KMS-11 (cell line): ENCODE measurements at regions not wholly inside any gene's neighbourhood (a gene's known extent, or its start where the extent isn't known, plus 50 kb on each side); places are given as distances from the start of the nearest gene placed in this dataset.

Experiments
- H2AFZ ChIP-seq: fragments of 200-600 bp; sonication (generic); 2 replicates; pipeline ENCODE4 v1.6.1; 2016; ENCODE audit warnings: antibody characterized with exemption, mixed run types, low read depth
- H3K27ac ChIP-seq: fragments of 200-600 bp; sonication (generic); 2 replicates; pipeline ENCODE4 v1.6.1; 2016; ENCODE audit warnings: mild to moderate bottlenecking, mixed run types
- H3K27me3 ChIP-seq: fragments of 200-600 bp; sonication (generic); 2 replicates; pipeline ENCODE4 v1.6.1; 2017; ENCODE audit warnings: mild to moderate bottlenecking, low read depth, mixed run types, moderate library complexity; ENCODE audit not compliant: insufficient read depth
- H3K36me3 ChIP-seq: fragments of 200-600 bp; sonication (generic); 2 replicates; pipeline ENCODE4 v1.6.1; 2017; ENCODE audit warnings: mild to moderate bottlenecking, mixed run types; ENCODE audit not compliant: insufficient read depth
- H3K4me1 ChIP-seq: fragments of 200-600 bp; sonication (generic); 2 replicates; pipeline ENCODE4 v1.6.1; 2016; ENCODE audit warnings: mild to moderate bottlenecking, low read depth, mixed run types; ENCODE audit not compliant: poor library complexity, severe bottlenecking
- H3K4me2 ChIP-seq: fragments of 200-600 bp; sonication (generic); 2 replicates; pipeline ENCODE4 v1.7.0; 2016; ENCODE audit warnings: mild to moderate bottlenecking, mixed run types
- H3K4me3 ChIP-seq: fragments of 200-600 bp; sonication (generic); IDR thresholded peaks from 2 replicates; pipeline ENCODE4 v1.6.1; 2017; ENCODE audit warnings: low read depth, low read length, mixed read lengths; ENCODE audit not compliant: insufficient read depth
- H3K79me2 ChIP-seq: fragments of 200-600 bp; sonication (generic); 2 replicates; pipeline ENCODE4 v1.6.1; 2016; ENCODE audit warnings: low read depth, mixed run types; ENCODE audit not compliant: insufficient read depth
- H3K9ac ChIP-seq: fragments of 200-600 bp; sonication (generic); 2 replicates; pipeline ENCODE4 v1.6.1; 2016; ENCODE audit warnings: mild to moderate bottlenecking, mixed run types
- H4K20me1 ChIP-seq: fragments of 200-600 bp; sonication (generic); 2 replicates; pipeline ENCODE4 v1.6.1; 2016; ENCODE audit warnings: mild to moderate bottlenecking, mixed run types; ENCODE audit not compliant: insufficient read depth
- TF ChIP-seq, protein P1 (sequence below): fragments of 200-600 bp; sonication (generic); conservative IDR thresholded peaks from 2 replicates; pipeline ENCODE4 v1.6.1; 2017; ENCODE audit warnings: low read depth, mild to moderate bottlenecking, antibody characterized with exemption, low read length, moderate library complexity, mixed read lengths

DNA sequence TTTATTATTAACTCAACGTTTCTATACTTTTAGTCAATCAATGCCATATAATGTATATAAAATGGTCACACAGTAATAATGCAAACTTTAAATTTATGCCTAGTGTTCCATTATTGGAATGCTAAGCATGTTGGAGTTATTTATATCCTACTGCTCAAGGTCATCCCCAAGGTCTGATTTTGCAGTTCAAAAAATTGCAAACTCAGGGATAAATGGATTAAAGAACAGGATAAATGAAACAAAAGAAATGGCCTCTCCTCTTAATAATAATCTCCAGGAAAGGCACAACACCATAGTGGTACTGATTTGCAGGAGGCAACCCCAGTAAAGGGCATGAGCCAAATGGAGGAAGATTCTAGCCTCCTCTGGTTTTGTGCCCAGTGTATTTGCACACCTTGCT is 436.4 kb downstream of the EPHA4 start:
- no peak overlapping the region for H3K4me3 ChIP-seq
- no peak overlapping the region for H3K4me2 ChIP-seq
- no peak overlapping the region for H2AFZ ChIP-seq
- H3K9ac ChIP-seq, result no peak overlapping the region
- no peaks in the 10 kb centered on the region for H3K79me2 ChIP-seq
- H3K36me3 ChIP-seq, result no peaks in the 10 kb centered on the region
- no peak overlapping the region for H3K27ac ChIP-seq
- no peaks in the 10 kb centered on the region for H3K4me1 ChIP-seq
- H3K27me3 ChIP-seq, result no peaks in the 10 kb centered on the region
- H4K20me1 ChIP-seq, result no peaks in the 10 kb centered on the region
- TF ChIP-seq, protein P1, sequence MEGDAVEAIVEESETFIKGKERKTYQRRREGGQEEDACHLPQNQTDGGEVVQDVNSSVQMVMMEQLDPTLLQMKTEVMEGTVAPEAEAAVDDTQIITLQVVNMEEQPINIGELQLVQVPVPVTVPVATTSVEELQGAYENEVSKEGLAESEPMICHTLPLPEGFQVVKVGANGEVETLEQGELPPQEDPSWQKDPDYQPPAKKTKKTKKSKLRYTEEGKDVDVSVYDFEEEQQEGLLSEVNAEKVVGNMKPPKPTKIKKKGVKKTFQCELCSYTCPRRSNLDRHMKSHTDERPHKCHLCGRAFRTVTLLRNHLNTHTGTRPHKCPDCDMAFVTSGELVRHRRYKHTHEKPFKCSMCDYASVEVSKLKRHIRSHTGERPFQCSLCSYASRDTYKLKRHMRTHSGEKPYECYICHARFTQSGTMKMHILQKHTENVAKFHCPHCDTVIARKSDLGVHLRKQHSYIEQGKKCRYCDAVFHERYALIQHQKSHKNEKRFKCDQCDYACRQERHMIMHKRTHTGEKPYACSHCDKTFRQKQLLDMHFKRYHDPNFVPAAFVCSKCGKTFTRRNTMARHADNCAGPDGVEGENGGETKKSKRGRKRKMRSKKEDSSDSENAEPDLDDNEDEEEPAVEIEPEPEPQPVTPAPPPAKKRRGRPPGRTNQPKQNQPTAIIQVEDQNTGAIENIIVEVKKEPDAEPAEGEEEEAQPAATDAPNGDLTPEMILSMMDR, result no peak

DNA sequence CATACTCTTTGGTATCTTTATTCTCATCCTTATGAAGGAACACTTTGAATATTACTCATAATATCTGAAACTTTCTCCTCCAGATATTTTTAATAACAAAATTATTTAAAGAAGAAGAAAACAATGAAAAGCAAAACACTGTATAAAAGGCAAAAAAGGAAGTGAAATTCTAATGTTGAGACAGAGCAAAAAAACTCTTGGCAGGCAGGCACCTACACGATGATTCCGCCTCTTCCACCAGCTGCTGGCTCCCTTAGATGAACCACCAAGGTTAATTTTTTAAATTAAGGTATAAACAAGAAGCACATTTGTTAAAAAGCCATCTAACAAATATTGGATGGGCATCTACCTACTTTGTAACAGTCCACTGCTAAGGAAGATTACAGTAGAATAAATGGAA is 434.7 kb downstream of the EPHA4 start:
- H3K4me3 ChIP-seq, result no peak overlapping the region
- H3K27ac ChIP-seq, result no peak overlapping the region
- TF ChIP-seq, protein P1, result no peak
- no peaks in the 10 kb centered on the region for H3K36me3 ChIP-seq
- no peak overlapping the region for H3K9ac ChIP-seq
- no peaks in the 10 kb centered on the region for H3K27me3 ChIP-seq
- no peaks in the 10 kb centered on the region for H3K79me2 ChIP-seq
- H3K4me2 ChIP-seq, result no peak overlapping the region
- H2AFZ ChIP-seq, result no peak overlapping the region
- H3K4me1 ChIP-seq, result no peaks in the 10 kb centered on the region
- no peaks in the 10 kb centered on the region for H4K20me1 ChIP-seq

DNA sequence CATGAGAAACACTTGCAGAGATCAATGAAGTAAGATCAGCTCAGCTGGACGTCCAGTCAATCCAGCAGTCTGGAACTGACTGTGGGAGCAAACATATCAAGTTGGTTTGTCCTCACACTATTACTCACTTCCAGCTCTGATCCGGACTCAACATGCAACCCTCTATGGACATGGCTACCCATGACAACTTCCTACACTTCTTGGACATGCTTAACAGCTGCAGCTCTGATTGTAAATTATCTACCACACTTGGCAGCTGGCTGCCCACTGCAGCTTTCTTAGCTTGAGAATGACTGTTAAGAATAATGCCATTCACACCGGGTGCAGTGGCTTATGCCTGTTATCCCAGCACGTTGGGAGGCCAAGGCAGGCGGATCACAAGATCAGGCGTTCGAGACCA is 429.8 kb downstream of the EPHA4 start:
- Histone ChIP-seq H3K27ac (no peak overlapping the region), H3K4me2 (no peak overlapping the region), H3K4me1 (no peaks in the 10 kb centered on the region), H3K4me3 (no peak overlapping the region), H4K20me1 (no peaks in the 10 kb centered on the region), H3K27me3 (no peaks in the 10 kb centered on the region), H3K79me2 (no peaks in the 10 kb centered on the region), H2AFZ (no peak overlapping the region), H3K36me3 (no peaks in the 10 kb centered on the region), H3K9ac (no peak overlapping the region)
- TF ChIP-seq, protein P1, result no peak

DNA sequence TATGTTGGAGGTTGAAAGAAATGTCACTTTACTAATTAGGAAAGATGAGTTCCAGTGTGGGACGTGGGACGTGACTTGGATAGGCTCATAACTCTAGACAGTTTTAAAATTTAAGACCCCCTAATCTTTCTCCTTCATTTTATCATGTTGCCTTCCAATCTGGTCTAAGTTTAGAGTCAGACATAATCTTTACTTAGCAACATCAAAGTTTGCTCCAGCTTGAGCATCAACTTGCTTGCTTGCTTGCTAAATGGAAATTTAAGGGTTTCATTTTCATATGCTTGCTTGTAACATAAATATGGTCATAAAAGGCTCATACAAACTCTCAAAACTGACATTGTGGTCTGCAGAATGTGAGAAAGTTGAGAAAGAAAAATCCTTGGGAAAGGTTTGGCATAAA is 428.9 kb downstream of the EPHA4 start:
- Histone ChIP-seq H3K79me2 (no peaks in the 10 kb centered on the region), H3K27me3 (no peaks in the 10 kb centered on the region), H3K9ac (no peak overlapping the region), H3K36me3 (no peaks in the 10 kb centered on the region), H3K4me1 (no peaks in the 10 kb centered on the region), H3K27ac (no peak overlapping the region), H3K4me2 (no peak overlapping the region), H4K20me1 (no peaks in the 10 kb centered on the region), H2AFZ (no peak overlapping the region), H3K4me3 (no peak overlapping the region)
- TF ChIP-seq, protein P1, result no peak

DNA sequence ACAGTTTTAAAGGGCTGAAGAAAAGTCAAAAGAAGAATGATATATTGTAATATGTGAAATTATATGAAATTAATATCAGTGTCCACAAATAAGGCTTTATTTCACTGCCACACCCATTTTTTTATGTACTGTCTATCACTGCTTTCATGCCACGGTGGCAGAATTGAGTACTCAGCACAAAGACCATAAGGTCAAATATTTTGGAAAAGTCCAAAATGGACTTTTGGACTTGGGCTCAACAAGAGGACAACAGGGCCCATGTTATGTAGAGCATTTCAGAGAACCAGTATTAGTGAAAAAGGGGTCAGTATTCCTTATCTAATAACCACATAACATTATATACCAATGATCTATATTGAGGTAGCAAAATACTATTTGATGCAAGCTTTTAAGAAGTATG is 427.2 kb downstream of the EPHA4 start:
- Histone ChIP-seq H3K27me3 (no peaks in the 10 kb centered on the region), H3K27ac (no peak overlapping the region), H3K79me2 (no peaks in the 10 kb centered on the region), H3K9ac (no peak overlapping the region), H2AFZ (no peak overlapping the region), H3K36me3 (no peaks in the 10 kb centered on the region), H3K4me2 (no peak overlapping the region), H3K4me1 (no peaks in the 10 kb centered on the region), H3K4me3 (no peak overlapping the region), H4K20me1 (no peaks in the 10 kb centered on the region)
- TF ChIP-seq, protein P1, result no peak
